Loucy (cell line): ENCODE measurements at regions not wholly inside any gene's neighbourhood (a gene's known extent, or its start where the extent isn't known, plus 50 kb on each side); places are given as distances from the start of the nearest gene placed in this dataset.

Source experiments
- H2AFZ ChIP-seq: fragments of 200-600 bp; sonication (generic); 2 replicates; pipeline ENCODE4 v1.6.0; 2016; ENCODE audit warnings: antibody characterized with exemption, mild to moderate bottlenecking, low read length, moderate library complexity
- H3F3A ChIP-seq: fragments of 200-600 bp; 2 replicates; pipeline ENCODE4 v1.6.0; 2016; ENCODE audit warnings: antibody characterized with exemption, low read depth, mild to moderate bottlenecking
- H3K27me3 ChIP-seq: fragments of 200-600 bp; sonication (generic); 2 replicates; pipeline ENCODE4 v1.6.1; 2014; ENCODE audit warnings: low read length, mild to moderate bottlenecking; ENCODE audit not compliant: insufficient read depth, poor library complexity, severe bottlenecking
- H3K36me3 ChIP-seq: fragments of 200-600 bp; sonication (generic); 2 replicates; pipeline ENCODE4 v1.6.1; 2016; ENCODE audit warnings: low read length; ENCODE audit not compliant: insufficient read depth
- H3K4me1 ChIP-seq: fragments of 200-600 bp; sonication (generic); 2 replicates; pipeline ENCODE4 v1.5.1; 2014; ENCODE audit warnings: low read length, mild to moderate bottlenecking; ENCODE audit not compliant: insufficient read depth, poor library complexity, severe bottlenecking
- H3K4me2 ChIP-seq: fragments of 200-600 bp; sonication (generic); 2 replicates; pipeline ENCODE4 v1.6.0; 2014; ENCODE audit warnings: antibody characterized with exemption, low read length, low read depth, mild to moderate bottlenecking; ENCODE audit not compliant: poor library complexity, severe bottlenecking
- H3K4me3 ChIP-seq: fragments of 200-600 bp; sonication (generic); 2 replicates; pipeline ENCODE4 v1.5.1; 2014; ENCODE audit warnings: low read length, mild to moderate bottlenecking, mixed read lengths; ENCODE audit not compliant: poor library complexity, severe bottlenecking
- H3K79me2 ChIP-seq: fragments of 200-600 bp; sonication (generic); 2 replicates; pipeline ENCODE4 v1.6.1; 2014; ENCODE audit warnings: low read length; ENCODE audit not compliant: insufficient read depth
- H3K9ac ChIP-seq: fragments of 200-600 bp; sonication (generic); 2 replicates; pipeline ENCODE4 v1.6.0; 2014; ENCODE audit warnings: mild to moderate bottlenecking, low read depth, low read length, moderate library complexity; ENCODE audit not compliant: poor library complexity, severe bottlenecking
- H3K9me2 ChIP-seq: fragments of 200-600 bp; sonication (generic); replicated peaks from 2 replicates; pipeline ENCODE4 v1.6.1; 2016; ENCODE audit warnings: low read depth, low read length, mixed read lengths
- H3K9me3 ChIP-seq: fragments of 200-600 bp; sonication (generic); 2 replicates; pipeline ENCODE4 v1.6.1; 2014; ENCODE audit warnings: mild to moderate bottlenecking, antibody characterized with exemption, low read length, low read depth; ENCODE audit not compliant: insufficient read depth
- H4K20me1 ChIP-seq: fragments of 200-600 bp; sonication (generic); 2 replicates; pipeline ENCODE4 v1.6.0; 2014; ENCODE audit warnings: antibody characterized with exemption, low read length, mild to moderate bottlenecking; ENCODE audit not compliant: insufficient read depth, poor library complexity, severe bottlenecking
- CTCF ChIP-seq: fragments of 200-600 bp; sonication (generic); conservative IDR thresholded peaks from 2 replicates; pipeline ENCODE4 v1.5.1; 2014; ENCODE audit warnings: mild to moderate bottlenecking, antibody characterized with exemption, low read length
- EZH2phosphoT487 ChIP-seq: fragments of 200-600 bp; IDR thresholded peaks from 2 replicates; pipeline ENCODE4 v1.6.1; 2018; ENCODE audit warnings: antibody characterized with exemption, mild to moderate bottlenecking, moderate library complexity, borderline replicate concordance

GRCh38 chr6:113411011-113411410 lies 446.1 kb upstream of the MARCKS start:
- TF ChIP-seq EZH2phosphoT487 (no peak), CTCF (no peak)
- Histone ChIP-seq H3F3A (no peaks in the 10 kb centered on the region), H3K4me2 (no peak overlapping the region), H2AFZ (no peak overlapping the region), H3K9ac (no peak overlapping the region), H4K20me1 (no peaks in the 10 kb centered on the region), H3K36me3 (no peaks in the 10 kb centered on the region), H3K9me2 (no peaks in the 10 kb centered on the region), H3K4me3 (no peak overlapping the region), H3K9me3 (no peaks in the 10 kb centered on the region), H3K27me3 (no peaks in the 10 kb centered on the region), H3K79me2 (no peaks in the 10 kb centered on the region), H3K4me1 (no peaks in the 10 kb centered on the region)

GRCh38 chr6:113412589-113413357 lies 444.4 kb upstream of the MARCKS start:
- no peaks in the 10 kb centered on the region for H3K9me2 ChIP-seq
- H3K4me1 ChIP-seq = no peaks in the 10 kb centered on the region
- no peaks in the 10 kb centered on the region for H3F3A ChIP-seq
- H2AFZ ChIP-seq = no peak overlapping the region
- no peaks in the 10 kb centered on the region for H3K36me3 ChIP-seq
- H4K20me1 ChIP-seq = no peaks in the 10 kb centered on the region
- no peak overlapping the region for H3K4me3 ChIP-seq
- H3K9ac ChIP-seq = no peak overlapping the region
- H3K9me3 ChIP-seq = no peaks in the 10 kb centered on the region
- no peaks in the 10 kb centered on the region for H3K27me3 ChIP-seq
- TF ChIP-seq EZH2phosphoT487 (no peak), CTCF (no peak)
- no peak overlapping the region for H3K4me2 ChIP-seq
- no peaks in the 10 kb centered on the region for H3K79me2 ChIP-seq

- no peak overlapping the region for H3K9ac ChIP-seq
Observed at GRCh38 chr6:113414511-113414910, 442.6 kb upstream of the MARCKS start.

More at GRCh38 chr6:113414511-113414910, 442.6 kb upstream of the MARCKS start:
- Histone ChIP-seq H3F3A (no peaks in the 10 kb centered on the region), H3K9me3 (no peaks in the 10 kb centered on the region), H3K4me1 (no peaks in the 10 kb centered on the region), H4K20me1 (no peaks in the 10 kb centered on the region), H2AFZ (no peak overlapping the region), H3K79me2 (no peaks in the 10 kb centered on the region), H3K27me3 (no peaks in the 10 kb centered on the region), H3K36me3 (no peaks in the 10 kb centered on the region), H3K4me3 (no peak overlapping the region), H3K9me2 (no peaks in the 10 kb centered on the region), H3K4me2 (no peak overlapping the region)
- no peak; the same call in 1 of the 2 replicates for TF ChIP-seq CTCF
- TF ChIP-seq EZH2phosphoT487 = no peak
